ENCODE measurements at regions not wholly inside any gene's neighbourhood (a gene's known extent, or its start where the extent isn't known, plus 50 kb on each side); places are given as distances from the start of the nearest gene placed in this dataset.

GRCh38 chr15:70504988-70505387, 258.4 kb downstream of the UACA start:
- ChIA-PET POLR2A (no interaction called here), CTCF (ENCODE audit: low intra/inter-chr PET ratio) (no interaction called here)
- Histone ChIP-seq H3K4me3 (no peak overlapping the region), H3K4me1 (replicated peaks in 1 of 2; ENCODE audit: control insufficient read depth in 2 of 2, insufficient read depth in 2 of 2, low read length in 2 of 2) (no peaks in the 10 kb centered on the region), H3K79me2 (ENCODE audit: control insufficient read depth, insufficient read depth, low read length) (no peaks in the 10 kb centered on the region), H3K27ac (ENCODE audit: extremely low read depth, low read depth, low read length) (no peak overlapping the region), H3K27me3 (ENCODE audit: control insufficient read depth in 2 of 2, insufficient read depth in 2 of 2, low read length in 2 of 2) (peaks cover 0 to 30% of the 10 kb centered on the region in 2 experiments; a peak in 3 of 5 replicates), H3K4me2 (ENCODE audit: insufficient read depth, low read length) (no peak overlapping the region), H4K20me1 (replicated peaks; ENCODE audit: control insufficient read depth, insufficient read depth, low read length) (no peaks in the 10 kb centered on the region), H3K36me3 (ENCODE audit: control insufficient read depth, insufficient read depth, low read length) (no peaks in the 10 kb centered on the region), H3K9me1 (ENCODE audit: control insufficient read depth, insufficient read depth, low read length) (no peaks in the 10 kb centered on the region), H3K9ac (ENCODE audit: insufficient read depth in 1 of 2, low read depth in 2 of 2, low read length in 2 of 2) (no peak overlapping the region), H3K9me3 (replicated peaks; ENCODE audit: control insufficient read depth, insufficient read depth, low read depth, low read length) (no peaks in the 10 kb centered on the region), H2AFZ (ENCODE audit: low read depth, low read length) (no peak overlapping the region)
- FAIRE-seq (no peak), DNase-seq (ENCODE audit: extremely low read depth in 1 of 4, low spot score in 3 of 4) (no peak), ATAC-seq (no peak)
- 0% methylated on average over 10 of the region's 12 CpGs for WGBS (ENCODE audit: insufficient coverage, low coverage, missing lambda C conversion rate)
- in situ Hi-C loops (cut with MboI) (no loop called here), intact Hi-C loops (cut with micrococcal nuclease) (no loop called here)
- BruUV-seq (replicated peaks): no TSS peak
- TF ChIP-seq HMG20B (CRISPR knock-in tag; IDR thresholded peaks at IDR 0.05) (no peak), RBM15 (IDR thresholded peaks at IDR 0.05; ENCODE audit: insufficient read depth, low read length) (no peak), RCOR1 (IDR thresholded peaks at IDR 0.05; ENCODE audit: borderline replicate concordance in 1 of 2, low read depth in 2 of 2, low read length in 2 of 2) (no peak), ZNF655 (CRISPR knock-in tag; IDR thresholded peaks at IDR 0.05) (no peak), STAT5A (IDR thresholded peaks at IDR 0.05; ENCODE audit: borderline replicate concordance, low read length) (no peak), HNRNPUL1 (IDR thresholded peaks at IDR 0.05; ENCODE audit: low read length) (no peak), KDM5B (IDR thresholded peaks at IDR 0.05; ENCODE audit: insufficient replicate concordance, low read depth, low read length) (no peak), TCFL5 (CRISPR knock-in tag; conservative IDR thresholded peaks at IDR 0.05) (no peak), JUNB (CRISPR knock-in tag; conservative IDR thresholded peaks at IDR 0.05) (no peak), XRCC4 (IDR thresholded peaks at IDR 0.05; ENCODE audit: extremely low read depth, insufficient read depth, insufficient read length) (no peak), ZSCAN29 (IDR thresholded peaks at IDR 0.05) (no peak), RBM22 (IDR thresholded peaks at IDR 0.05; ENCODE audit: low read depth, low read length, poor library complexity, severe bottlenecking) (no peak), PRMT5 (CRISPR knock-in tag; IDR thresholded peaks at IDR 0.05) (no peak), ZNF23 (CRISPR knock-in tag; IDR thresholded peaks at IDR 0.05) (no peak), NFE2 (IDR thresholded peaks at IDR 0.05; ENCODE audit: low read depth) (no peak), POLR2H (tag; IDR thresholded peaks at IDR 0.05; ENCODE audit: low read depth) (no peak)
